K562 (cell line): ENCODE measurements at regions not wholly inside any gene's neighbourhood (a gene's known extent, or its start where the extent isn't known, plus 50 kb on each side); places are given as distances from the start of the nearest gene placed in this dataset.

Experiments used
- ATAC-seq: fragments of 200-7000 bp; cut with Tn5 transposase; 3 replicates; pipeline ENCODE4 v1.9.1; 2020; ENCODE audit warnings: moderate library complexity
- BruUV-seq: library from RNA; stranded (reverse); fragments of 400-500 nt; replicated peaks from 2 replicates; lab custom pipeline; 2021; lab: Mats Ljungman, UMichigan
- CTCF ChIA-PET: fragments of 300-600 bp; formaldehyde crosslinking; extraction: SDS; loops from one replicate; lab custom pipeline; 2021; ENCODE audit warnings: low intra/inter-chr PET ratio; lab: Yijun Ruan, JAX
- POLR2A ChIA-PET: fragments of 300-600, 350-650 bp; sonication (Branson Sonifier 250); formaldehyde crosslinking; extraction: SDS; loops from one replicate; lab custom pipeline; 2021; ENCODE audit warnings: antibody characterized with exemption, inconsistent platforms; lab: Yijun Ruan, JAX
- DNase-seq, 4 experiments: peaks; one replicate each; pipeline versions ENCODE4 v3.0.0 to v3.0.0-alpha.2; 2011 to 2018; ENCODE audit warnings: low spot score in 3 of 4, mixed read lengths in 3 of 4; ENCODE audit errors: extremely low read depth in 1 of 4
- FAIRE-seq: peaks from 2 replicates; lab custom pipeline; 2011; peaks lifted over from hg19 to GRCh38; lab: Jason Lieb, UNC
- H2AFZ ChIP-seq: 2 replicates; pipeline ENCODE4 v1.6.0; 2011; ENCODE audit warnings: low read depth, low read length, control low read depth, inconsistent platforms
- H3K27ac ChIP-seq: fragments of 200-600 bp; 3 replicates; pipeline ENCODE4 v1.8.0; 2011; ENCODE audit warnings: low read depth, mild to moderate bottlenecking, control low read depth, inconsistent platforms, low read length, moderate library complexity, mixed read lengths; ENCODE audit errors: extremely low read depth
- H3K27me3 ChIP-seq, 2 experiments: fragments of 300-600 bp in 1 of 2; 2 replicates in 1 of 2; 3 replicates in 1 of 2; pipeline versions ENCODE4 v1.6.0 to v1.8.0; 2011; ENCODE audit warnings: inconsistent platforms in 2 of 2, low read length in 2 of 2, mild to moderate bottlenecking in 1 of 2, mixed read lengths in 1 of 2, moderate library complexity in 1 of 2; ENCODE audit not compliant: control insufficient read depth in 2 of 2, insufficient read depth in 2 of 2
- H3K36me3 ChIP-seq: fragments of 300-600 bp; 3 replicates; pipeline ENCODE4 v1.8.0; 2011; ENCODE audit warnings: mild to moderate bottlenecking, low read length, inconsistent platforms; ENCODE audit not compliant: control insufficient read depth, insufficient read depth
- H3K4me1 ChIP-seq, 2 experiments: fragments of 200-600 bp in 1 of 2; replicated peaks in 1 of 2; 2 replicates in 1 of 2; 3 replicates in 1 of 2; pipeline versions ENCODE4 v1.5.1 to v1.8.0; 2011; ENCODE audit warnings: inconsistent platforms in 2 of 2, low read length in 2 of 2, mild to moderate bottlenecking in 1 of 2, mixed read lengths in 1 of 2, moderate library complexity in 1 of 2; ENCODE audit not compliant: control insufficient read depth in 2 of 2, insufficient read depth in 2 of 2
- H3K4me2 ChIP-seq: 2 replicates; pipeline ENCODE4 v1.6.1; 2011; ENCODE audit warnings: low read length, control low read depth, inconsistent platforms, mixed read lengths; ENCODE audit not compliant: insufficient read depth
- H3K4me3 ChIP-seq: fragments of 200-600 bp; sonication (generic), shearing (Covaris generic); 2 replicates; pipeline ENCODE4 v1.5.1; 2016; ENCODE audit warnings: control low read depth, inconsistent platforms
- H3K79me2 ChIP-seq: fragments of 200-600 bp; 3 replicates; pipeline ENCODE4 v1.8.0; 2011; ENCODE audit warnings: low read length, inconsistent platforms; ENCODE audit not compliant: control insufficient read depth, insufficient read depth
- H3K9ac ChIP-seq, 2 experiments: 2 replicates each; pipeline versions ENCODE4 v1.6.0 to v1.6.1; 2011; ENCODE audit warnings: low read depth in 2 of 2, low read length in 2 of 2, control low read depth in 1 of 2, inconsistent platforms in 1 of 2, mild to moderate bottlenecking in 1 of 2, mixed read lengths in 1 of 2; ENCODE audit not compliant: insufficient read depth in 1 of 2
- H3K9me1 ChIP-seq: one replicate; pipeline ENCODE4 v1.6.0; 2011; ENCODE audit warnings: inconsistent platforms, mild to moderate bottlenecking, low read length, moderate library complexity; ENCODE audit not compliant: control insufficient read depth, insufficient read depth
- H3K9me3 ChIP-seq: replicated peaks from 2 replicates; pipeline ENCODE4 v1.5.1; 2011; ENCODE audit warnings: low read depth, low read length, inconsistent platforms; ENCODE audit not compliant: control insufficient read depth, insufficient read depth
- H4K20me1 ChIP-seq: replicated peaks from 2 replicates; pipeline ENCODE4 v1.6.1; 2011; ENCODE audit warnings: low read length, inconsistent platforms, mixed read lengths; ENCODE audit not compliant: control insufficient read depth, insufficient read depth
- CTCFL ChIP-seq: IDR thresholded peaks from 2 replicates; pipeline ENCODE4 v1.6.1; 2011; ENCODE audit warnings: borderline replicate concordance, low read depth, mild to moderate bottlenecking, moderate library complexity, low read length; ENCODE audit not compliant: insufficient read depth, poor library complexity, severe bottlenecking
- ZNF764 ChIP-seq: fragments of 250-450 bp; sonication (Bioruptor Pico); IDR thresholded peaks from 2 replicates; pipeline ENCODE4 v1.4.0; 2020; ENCODE audit warnings: low read depth, mild to moderate bottlenecking, moderate library complexity
- WGBS: fragments of 100-300 bp; shearing (Covaris generic); methylation state at CpG from one replicate; pipeline ENCODE4 v1.1.6; 2016; ENCODE audit warnings: low coverage, mixed read lengths; ENCODE audit not compliant: insufficient coverage; ENCODE audit errors: missing lambda C conversion rate; 5-methylcytosine and 5-hydroxymethylcytosine counted together
- in situ Hi-C: fragments of 300-500 bp; cut with MboI; formaldehyde crosslinking; loops from 4 replicates; pipeline ENCODE4 v1.15.0; 2018; ENCODE audit warnings: inconsistent platforms, mixed read lengths
- intact Hi-C: fragments of 100-400 bp; cut with micrococcal nuclease; formaldehyde crosslinking; loops from 2 replicates; pipeline ENCODE4 v1.14.2; 2022
- TF ChIP-seq, protein P1 (sequence below): fragments of 450-650 bp; IDR thresholded peaks from 2 replicates; pipeline ENCODE4 v1.6.1; 2016; ENCODE audit warnings: low read depth, mild to moderate bottlenecking, moderate library complexity
- TF ChIP-seq, protein P2 (sequence below), 3 experiments: IDR thresholded peaks in 2 of 3; conservative IDR thresholded peaks in 1 of 3; 2 replicates each; pipeline ENCODE4 v1.5.1; 2011 to 2012; ENCODE audit warnings: low read length in 3 of 3, mild to moderate bottlenecking in 3 of 3, control low read depth in 2 of 3, improper control_type of control experiment in 1 of 3, inconsistent platforms in 1 of 3, low read depth in 1 of 3, mixed read lengths in 1 of 3, moderate library complexity in 1 of 3; ENCODE audit not compliant: insufficient read depth in 2 of 3
- TF ChIP-seq, protein P3 (sequence below): sonication (generic); formaldehyde crosslinking; IDR thresholded peaks from 2 replicates; pipeline ENCODE4 v1.5.0; 2020; ENCODE audit warnings: missing genetic modification reagents

DNA sequence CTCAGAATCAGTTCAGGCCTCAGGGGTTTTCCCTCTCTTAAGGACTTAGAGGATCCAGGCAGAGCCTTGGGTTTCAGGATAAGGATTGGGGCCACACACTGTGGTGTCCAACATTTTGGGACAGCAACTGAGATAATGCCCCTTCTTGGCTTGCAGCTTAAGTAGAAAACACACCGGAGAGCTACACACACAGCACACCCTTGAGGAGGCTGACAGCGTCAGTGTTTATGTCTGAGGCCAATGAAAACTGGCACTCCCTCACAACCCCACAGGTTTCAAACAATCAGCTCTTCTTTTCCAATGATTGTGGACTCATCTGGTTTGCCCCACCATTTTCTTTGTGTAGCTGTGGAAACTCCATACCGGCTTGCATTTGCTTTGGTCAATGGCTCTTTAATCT is 257.7 kb downstream of the CDCA7 start:
- H3K27ac ChIP-seq = no peak overlapping the region
- H3K9me1 ChIP-seq = no peaks in the 10 kb centered on the region
- H3K9ac ChIP-seq = no peak overlapping the region
- H3K27me3 ChIP-seq = peaks cover 10 to 14% of the 10 kb centered on the region in 2 experiments
- H3K9me3 ChIP-seq = no peaks in the 10 kb centered on the region
- no peak overlapping the region for H2AFZ ChIP-seq
- H3K4me2 ChIP-seq = no peak overlapping the region
- H4K20me1 ChIP-seq = no peaks in the 10 kb centered on the region
- ATAC-seq (peak; percentile 75), DNase-seq (peak in 1 of 4 experiments; percentile 2), FAIRE-seq (no peak)
- in situ Hi-C loops = no loop called here
- ChIA-PET CTCF (no interaction called here), POLR2A (interaction anchor here (1.0 kb wide), 1 partner anchor 19 kb away, joined by 3 read pairs; no protein-coding TSS in a partner anchor)
- BruUV-seq = no TSS peak
- H3K36me3 ChIP-seq = no peaks in the 10 kb centered on the region
- TF ChIP-seq, protein P1, sequence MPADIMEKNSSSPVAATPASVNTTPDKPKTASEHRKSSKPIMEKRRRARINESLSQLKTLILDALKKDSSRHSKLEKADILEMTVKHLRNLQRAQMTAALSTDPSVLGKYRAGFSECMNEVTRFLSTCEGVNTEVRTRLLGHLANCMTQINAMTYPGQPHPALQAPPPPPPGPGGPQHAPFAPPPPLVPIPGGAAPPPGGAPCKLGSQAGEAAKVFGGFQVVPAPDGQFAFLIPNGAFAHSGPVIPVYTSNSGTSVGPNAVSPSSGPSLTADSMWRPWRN = no peak
- TF ChIP-seq ZNF764 (CRISPR knock-in tag) = no peak
- peak; percentile 19 for TF ChIP-seq CTCFL
- TF ChIP-seq, protein P2, sequence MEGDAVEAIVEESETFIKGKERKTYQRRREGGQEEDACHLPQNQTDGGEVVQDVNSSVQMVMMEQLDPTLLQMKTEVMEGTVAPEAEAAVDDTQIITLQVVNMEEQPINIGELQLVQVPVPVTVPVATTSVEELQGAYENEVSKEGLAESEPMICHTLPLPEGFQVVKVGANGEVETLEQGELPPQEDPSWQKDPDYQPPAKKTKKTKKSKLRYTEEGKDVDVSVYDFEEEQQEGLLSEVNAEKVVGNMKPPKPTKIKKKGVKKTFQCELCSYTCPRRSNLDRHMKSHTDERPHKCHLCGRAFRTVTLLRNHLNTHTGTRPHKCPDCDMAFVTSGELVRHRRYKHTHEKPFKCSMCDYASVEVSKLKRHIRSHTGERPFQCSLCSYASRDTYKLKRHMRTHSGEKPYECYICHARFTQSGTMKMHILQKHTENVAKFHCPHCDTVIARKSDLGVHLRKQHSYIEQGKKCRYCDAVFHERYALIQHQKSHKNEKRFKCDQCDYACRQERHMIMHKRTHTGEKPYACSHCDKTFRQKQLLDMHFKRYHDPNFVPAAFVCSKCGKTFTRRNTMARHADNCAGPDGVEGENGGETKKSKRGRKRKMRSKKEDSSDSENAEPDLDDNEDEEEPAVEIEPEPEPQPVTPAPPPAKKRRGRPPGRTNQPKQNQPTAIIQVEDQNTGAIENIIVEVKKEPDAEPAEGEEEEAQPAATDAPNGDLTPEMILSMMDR (IDR thresholded peaks at IDR 0.05 in 2 of 3, conservative IDR thresholded peaks at IDR 0.05 in 1 of 3; ENCODE audit: insufficient read depth in 2 of 3, low read depth in 1 of 3, low read length in 3 of 3) = peak; percentile 22 to 31 (median 23); a peak in 1 of 6 replicates
- TF ChIP-seq, protein P3, sequence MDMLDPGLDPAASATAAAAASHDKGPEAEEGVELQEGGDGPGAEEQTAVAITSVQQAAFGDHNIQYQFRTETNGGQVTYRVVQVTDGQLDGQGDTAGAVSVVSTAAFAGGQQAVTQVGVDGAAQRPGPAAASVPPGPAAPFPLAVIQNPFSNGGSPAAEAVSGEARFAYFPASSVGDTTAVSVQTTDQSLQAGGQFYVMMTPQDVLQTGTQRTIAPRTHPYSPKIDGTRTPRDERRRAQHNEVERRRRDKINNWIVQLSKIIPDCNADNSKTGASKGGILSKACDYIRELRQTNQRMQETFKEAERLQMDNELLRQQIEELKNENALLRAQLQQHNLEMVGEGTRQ = no peak
- H3K4me3 ChIP-seq = no peak overlapping the region
- intact Hi-C loops = no loop called here
- H3K79me2 ChIP-seq = no peaks in the 10 kb centered on the region
- H3K4me1 ChIP-seq = no peaks in the 10 kb centered on the region
- WGBS = 0% methylated on average over 3 of the region's 3 CpGs
